Neural progenitor cell (in vitro differentiated cells): ENCODE measurements at regions not wholly inside any gene's neighbourhood (a gene's known extent, or its start where the extent isn't known, plus 50 kb on each side); places are given as distances from the start of the nearest gene placed in this dataset.

Experiments used
- DNase-seq: peaks from one replicate; pipeline ENCODE4 v3.0.0-alpha.2; 2016; ENCODE audit warnings: low spot score
- H2AFZ ChIP-seq: fragments of 200-600 bp; sonication (generic); replicated peaks from 2 replicates; pipeline ENCODE4 v1.6.1; 2016; ENCODE audit warnings: antibody characterized with exemption
- H3F3A ChIP-seq: fragments of 200-600 bp; sonication (generic); 2 replicates; pipeline ENCODE4 v1.6.1; 2016; ENCODE audit warnings: antibody characterized with exemption, low read depth
- H3K27ac ChIP-seq: fragments of 200-600 bp; sonication (generic); 2 replicates; pipeline ENCODE4 v1.5.1; 2016; ENCODE audit warnings: mild to moderate bottlenecking
- H3K27me3 ChIP-seq: fragments of 200-600 bp; sonication (generic); 2 replicates; pipeline ENCODE4 v1.6.1; 2016; ENCODE audit warnings: mild to moderate bottlenecking, moderate library complexity
- H3K36me3 ChIP-seq: fragments of 200-600 bp; sonication (generic); 2 replicates; pipeline ENCODE4 v1.5.1; 2016
- H3K4me1 ChIP-seq: fragments of 200-600 bp; sonication (generic); 2 replicates; pipeline ENCODE4 v1.6.1; 2016; ENCODE audit warnings: mixed run types
- H3K4me2 ChIP-seq: fragments of 200-600 bp; sonication (generic); 2 replicates; pipeline ENCODE4 v1.6.1; 2016
- H3K4me3 ChIP-seq: fragments of 200-600 bp; sonication (generic); 2 replicates; pipeline ENCODE4 v1.5.1; 2016
- H3K79me2 ChIP-seq: fragments of 200-600 bp; sonication (generic); 2 replicates; pipeline ENCODE4 v1.6.1; 2016; ENCODE audit warnings: low read depth
- H3K9ac ChIP-seq: fragments of 200-600 bp; sonication (generic); 2 replicates; pipeline ENCODE4 v1.6.1; 2016
- H3K9me3 ChIP-seq: fragments of 200-600 bp; sonication (generic); 2 replicates; pipeline ENCODE4 v1.5.1; 2016; ENCODE audit warnings: low read depth
- H4K20me1 ChIP-seq: fragments of 200-600 bp; sonication (generic); 2 replicates; pipeline ENCODE4 v1.6.1; 2016; ENCODE audit warnings: low read depth
- H3K27ac Mint-ChIP-seq: 3 replicates; pipeline ENCODE4 v1.8.0; 2021; ENCODE audit warnings: mixed read lengths
- H3K27me3 Mint-ChIP-seq: 2 replicates; pipeline ENCODE4 v1.8.0; 2022; ENCODE audit warnings: low read depth, mild to moderate bottlenecking, inconsistent platforms, moderate library complexity, mixed read lengths; ENCODE audit not compliant: insufficient read depth
- H3K36me3 Mint-ChIP-seq: 3 replicates; pipeline ENCODE4 v1.8.0; 2021; ENCODE audit warnings: mixed read lengths
- H3K4me1 Mint-ChIP-seq: 3 replicates; pipeline ENCODE4 v1.8.0; 2021; ENCODE audit warnings: mixed read lengths
- H3K4me3 Mint-ChIP-seq: 3 replicates; pipeline ENCODE4 v1.8.0; 2021; ENCODE audit warnings: mild to moderate bottlenecking, moderate library complexity, mixed read lengths
- H3K9me3 Mint-ChIP-seq: 3 replicates; pipeline ENCODE4 v1.8.0; 2020; ENCODE audit warnings: mixed read lengths
- EZH2 ChIP-seq: fragments of 200-600 bp; sonication (generic); IDR thresholded peaks from 2 replicates; pipeline ENCODE4 v1.6.1; 2017; ENCODE audit warnings: antibody characterized with exemption, mild to moderate bottlenecking, moderate library complexity
- EZH2phosphoT487 ChIP-seq: fragments of 200-600 bp; sonication (generic); IDR thresholded peaks from 2 replicates; pipeline ENCODE4 v1.6.1; 2017; ENCODE audit warnings: antibody characterized with exemption
- TF ChIP-seq, protein P1 (sequence below): fragments of 200-600 bp; sonication (generic); IDR thresholded peaks from 2 replicates; pipeline ENCODE4 v1.5.1; 2017; ENCODE audit warnings: antibody characterized with exemption, mild to moderate bottlenecking

DNA sequence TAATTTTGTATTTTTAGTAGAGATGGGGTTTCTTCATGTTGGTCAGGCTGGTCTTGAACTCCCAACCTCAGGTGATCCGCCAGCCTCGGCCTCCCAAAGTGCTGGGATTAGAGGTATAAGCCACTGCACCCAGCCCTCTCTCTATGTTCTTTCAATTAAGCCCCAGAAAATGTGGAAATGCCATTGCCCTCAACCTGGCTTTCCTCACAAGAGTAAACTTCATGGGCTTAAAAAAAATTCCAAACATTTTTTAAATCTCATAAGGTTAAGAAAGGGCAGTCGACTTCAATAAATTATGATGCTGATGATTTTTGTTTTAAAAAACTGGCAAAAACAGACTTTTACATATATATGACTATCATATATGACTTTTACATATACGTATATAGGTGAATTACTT lies 107.6 kb downstream of the TES start:
- DNase-seq: no peak
- Histone ChIP-seq H3K4me2 (no peak overlapping the region), H3K27me3 (no peaks in the 10 kb centered on the region), H3K4me3 (no peak overlapping the region), H3K79me2 (no peaks in the 10 kb centered on the region), H2AFZ (no peak overlapping the region), H4K20me1 (no peaks in the 10 kb centered on the region), H3K27ac (no peak overlapping the region), H3K9me3 (no peaks in the 10 kb centered on the region), H3F3A (peaks cover 11% of the 10 kb centered on the region), H3K9ac (no peak overlapping the region), H3K36me3 (no peaks in the 10 kb centered on the region), H3K4me1 (peaks cover 24% of the 10 kb centered on the region)
- H3K4me3 Mint-ChIP-seq: no peak overlapping the region
- H3K9me3 Mint-ChIP-seq: no peaks in the 10 kb centered on the region
- no peak overlapping the region for H3K27ac Mint-ChIP-seq
- no peaks in the 10 kb centered on the region for H3K36me3 Mint-ChIP-seq
- H3K27me3 Mint-ChIP-seq: no peaks in the 10 kb centered on the region
- no peak for TF ChIP-seq EZH2
- TF ChIP-seq, protein P1, sequence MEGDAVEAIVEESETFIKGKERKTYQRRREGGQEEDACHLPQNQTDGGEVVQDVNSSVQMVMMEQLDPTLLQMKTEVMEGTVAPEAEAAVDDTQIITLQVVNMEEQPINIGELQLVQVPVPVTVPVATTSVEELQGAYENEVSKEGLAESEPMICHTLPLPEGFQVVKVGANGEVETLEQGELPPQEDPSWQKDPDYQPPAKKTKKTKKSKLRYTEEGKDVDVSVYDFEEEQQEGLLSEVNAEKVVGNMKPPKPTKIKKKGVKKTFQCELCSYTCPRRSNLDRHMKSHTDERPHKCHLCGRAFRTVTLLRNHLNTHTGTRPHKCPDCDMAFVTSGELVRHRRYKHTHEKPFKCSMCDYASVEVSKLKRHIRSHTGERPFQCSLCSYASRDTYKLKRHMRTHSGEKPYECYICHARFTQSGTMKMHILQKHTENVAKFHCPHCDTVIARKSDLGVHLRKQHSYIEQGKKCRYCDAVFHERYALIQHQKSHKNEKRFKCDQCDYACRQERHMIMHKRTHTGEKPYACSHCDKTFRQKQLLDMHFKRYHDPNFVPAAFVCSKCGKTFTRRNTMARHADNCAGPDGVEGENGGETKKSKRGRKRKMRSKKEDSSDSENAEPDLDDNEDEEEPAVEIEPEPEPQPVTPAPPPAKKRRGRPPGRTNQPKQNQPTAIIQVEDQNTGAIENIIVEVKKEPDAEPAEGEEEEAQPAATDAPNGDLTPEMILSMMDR: no peak
- TF ChIP-seq EZH2phosphoT487: no peak
- H3K4me1 Mint-ChIP-seq: peaks cover 25% of the 10 kb centered on the region

DNA sequence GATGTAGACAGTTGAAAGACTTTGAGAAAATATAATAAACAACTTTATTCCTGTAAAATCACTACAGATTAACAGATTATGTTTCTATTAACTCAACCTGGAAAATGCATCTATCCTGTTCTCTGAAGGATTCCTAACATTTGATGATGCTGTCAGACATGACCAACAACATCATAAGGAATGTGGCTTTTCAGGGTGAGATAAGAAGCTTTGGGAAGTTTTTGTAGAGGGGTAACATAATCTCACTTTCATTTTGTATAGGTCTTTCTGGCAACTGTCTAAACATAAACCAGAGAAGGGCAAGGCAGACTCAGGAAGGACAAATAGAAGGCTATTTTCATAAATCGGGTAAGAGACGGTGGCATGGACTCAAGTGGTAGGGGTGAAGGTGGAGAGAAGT lies 112.2 kb downstream of the TES start:
- H3K4me2 ChIP-seq: no peak overlapping the region
- no peaks in the 10 kb centered on the region for H3K79me2 ChIP-seq

DNA sequence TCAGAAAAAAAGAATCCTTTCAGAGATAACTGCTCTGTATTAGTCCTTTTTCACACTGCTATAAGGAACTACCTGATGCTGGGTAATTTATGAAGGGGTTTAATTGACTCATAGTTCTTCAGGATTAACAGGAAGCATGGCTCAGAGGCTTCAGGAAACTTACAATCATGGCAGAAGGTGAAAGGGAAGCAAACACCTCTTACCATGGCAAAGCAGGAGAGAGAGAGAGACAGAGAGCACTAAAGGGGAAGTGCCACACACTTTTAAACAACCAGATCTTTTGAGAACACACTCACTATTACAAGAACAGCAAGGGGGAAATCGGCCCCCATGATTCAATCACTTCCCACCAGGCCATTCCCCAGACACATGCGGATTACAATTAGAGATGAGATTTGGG lies 114.2 kb downstream of the TES start:
- no peak overlapping the region for H3K9ac ChIP-seq
- no peak for DNase-seq
- no peaks in the 10 kb centered on the region for H3K36me3 ChIP-seq
- no peak overlapping the region for H3K27ac ChIP-seq
- no peaks in the 10 kb centered on the region for H3K36me3 Mint-ChIP-seq
- H3K79me2 ChIP-seq: no peaks in the 10 kb centered on the region
- no peaks in the 10 kb centered on the region for H3F3A ChIP-seq
- H3K9me3 Mint-ChIP-seq: no peaks in the 10 kb centered on the region
- H3K27me3 Mint-ChIP-seq: no peaks in the 10 kb centered on the region
- H4K20me1 ChIP-seq: no peaks in the 10 kb centered on the region
- no peak overlapping the region for H3K27ac Mint-ChIP-seq
- no peaks in the 10 kb centered on the region for H3K4me1 Mint-ChIP-seq
- H3K27me3 ChIP-seq: no peaks in the 10 kb centered on the region
- H2AFZ ChIP-seq: no peak overlapping the region
- H3K4me3 Mint-ChIP-seq: no peak overlapping the region
- no peak overlapping the region for H3K4me3 ChIP-seq
- no peaks in the 10 kb centered on the region for H3K9me3 ChIP-seq
- TF ChIP-seq, protein P1: no peak
- TF ChIP-seq EZH2 (no peak), EZH2phosphoT487 (no peak)
- no peak overlapping the region for H3K4me2 ChIP-seq
- no peaks in the 10 kb centered on the region for H3K4me1 ChIP-seq

More for the DNA sequence above, 112.2 kb downstream of the TES start:
- no peak overlapping the region for H3K27ac ChIP-seq
- Mint-ChIP-seq H3K27me3 (no peaks in the 10 kb centered on the region), H3K27ac (no peak overlapping the region), H3K36me3 (no peaks in the 10 kb centered on the region), H3K4me1 (no peaks in the 10 kb centered on the region), H3K9me3 (no peaks in the 10 kb centered on the region), H3K4me3 (no peak overlapping the region)
- no peaks in the 10 kb centered on the region for H3K4me1 ChIP-seq
- no peaks in the 10 kb centered on the region for H4K20me1 ChIP-seq
- no peaks in the 10 kb centered on the region for H3K36me3 ChIP-seq
- no peak overlapping the region for H3K4me3 ChIP-seq
- no peak overlapping the region for H3K9ac ChIP-seq
- no peaks in the 10 kb centered on the region for H3K9me3 ChIP-seq
- no peaks in the 10 kb centered on the region for H3K27me3 ChIP-seq
- DNase-seq: no peak
- TF ChIP-seq EZH2: no peak
- TF ChIP-seq EZH2phosphoT487: no peak
- TF ChIP-seq, protein P1: no peak
- no peaks in the 10 kb centered on the region for H3F3A ChIP-seq
- H2AFZ ChIP-seq: peak overlapping the region; percentile 41

DNA sequence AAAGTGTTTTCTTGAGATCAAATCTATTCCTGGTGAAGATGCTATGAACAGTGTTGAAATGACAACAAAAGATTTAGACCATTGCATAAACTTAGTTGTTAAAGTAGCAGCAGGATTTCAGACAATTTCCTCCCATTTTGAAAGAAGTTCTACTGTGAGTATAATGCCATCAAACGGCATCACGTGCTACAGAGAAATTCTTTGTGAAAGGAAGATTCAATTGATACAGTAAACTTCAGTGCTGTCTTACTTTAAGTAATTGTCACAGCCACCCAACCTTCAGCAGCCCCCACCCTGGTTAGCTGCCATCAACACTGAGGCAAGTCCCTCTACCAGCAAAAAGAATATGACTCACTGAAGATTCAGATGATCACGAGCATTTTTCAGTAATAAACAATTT lies 115.2 kb downstream of the TES start:
- H3K4me1 Mint-ChIP-seq: no peaks in the 10 kb centered on the region
- H3K36me3 ChIP-seq: no peaks in the 10 kb centered on the region
- DNase-seq: no peak
- H3K27me3 Mint-ChIP-seq: no peaks in the 10 kb centered on the region
- no peaks in the 10 kb centered on the region for H3K27me3 ChIP-seq
- H3K4me3 ChIP-seq: no peak overlapping the region
- H3K4me2 ChIP-seq: no peak overlapping the region
- no peak overlapping the region for H3K4me3 Mint-ChIP-seq
- H2AFZ ChIP-seq: no peak overlapping the region
- H3K27ac Mint-ChIP-seq: no peak overlapping the region
- no peaks in the 10 kb centered on the region for H3K79me2 ChIP-seq
- H3K9ac ChIP-seq: no peak overlapping the region
- no peaks in the 10 kb centered on the region for H3K9me3 Mint-ChIP-seq
- no peaks in the 10 kb centered on the region for H3K9me3 ChIP-seq
- no peak for TF ChIP-seq EZH2
- TF ChIP-seq, protein P1: no peak
- TF ChIP-seq EZH2phosphoT487: no peak
- H3K36me3 Mint-ChIP-seq: no peaks in the 10 kb centered on the region
- H4K20me1 ChIP-seq: no peaks in the 10 kb centered on the region
- no peak overlapping the region for H3K27ac ChIP-seq
- no peaks in the 10 kb centered on the region for H3K4me1 ChIP-seq
- H3F3A ChIP-seq: no peaks in the 10 kb centered on the region
